K562 (cell line): ENCODE measurements at regions not wholly inside any gene's neighbourhood (a gene's known extent, or its start where the extent isn't known, plus 50 kb on each side); places are given as distances from the start of the nearest gene placed in this dataset.

Experiments
- ATAC-seq: fragments of 200-7000 bp; cut with Tn5 transposase; 3 replicates; pipeline ENCODE4 v1.9.1; 2020; ENCODE audit warnings: moderate library complexity
- BruUV-seq: library from RNA; stranded (reverse); fragments of 400-500 nt; replicated peaks from 2 replicates; lab custom pipeline; 2021; lab: Mats Ljungman, UMichigan
- CTCF ChIA-PET: fragments of 300-600 bp; formaldehyde crosslinking; extraction: SDS; loops from one replicate; lab custom pipeline; 2021; ENCODE audit warnings: low intra/inter-chr PET ratio; lab: Yijun Ruan, JAX
- POLR2A ChIA-PET: fragments of 300-600, 350-650 bp; sonication (Branson Sonifier 250); formaldehyde crosslinking; extraction: SDS; loops from one replicate; lab custom pipeline; 2021; ENCODE audit warnings: antibody characterized with exemption, inconsistent platforms; lab: Yijun Ruan, JAX
- DNase-seq, 4 experiments: peaks; one replicate each; pipeline versions ENCODE4 v3.0.0 to v3.0.0-alpha.2; 2011 to 2018; ENCODE audit warnings: low spot score in 3 of 4, mixed read lengths in 3 of 4; ENCODE audit errors: extremely low read depth in 1 of 4
- FAIRE-seq: peaks from 2 replicates; lab custom pipeline; 2011; peaks lifted over from hg19 to GRCh38; lab: Jason Lieb, UNC
- H2AFZ ChIP-seq: 2 replicates; pipeline ENCODE4 v1.6.0; 2011; ENCODE audit warnings: low read depth, low read length, control low read depth, inconsistent platforms
- H3K27ac ChIP-seq: fragments of 200-600 bp; 3 replicates; pipeline ENCODE4 v1.8.0; 2011; ENCODE audit warnings: low read depth, mild to moderate bottlenecking, control low read depth, inconsistent platforms, low read length, moderate library complexity, mixed read lengths; ENCODE audit errors: extremely low read depth
- H3K27me3 ChIP-seq, 2 experiments: fragments of 300-600 bp in 1 of 2; 2 replicates in 1 of 2; 3 replicates in 1 of 2; pipeline versions ENCODE4 v1.6.0 to v1.8.0; 2011; ENCODE audit warnings: inconsistent platforms in 2 of 2, low read length in 2 of 2, mild to moderate bottlenecking in 1 of 2, mixed read lengths in 1 of 2, moderate library complexity in 1 of 2; ENCODE audit not compliant: control insufficient read depth in 2 of 2, insufficient read depth in 2 of 2
- H3K36me3 ChIP-seq: fragments of 300-600 bp; 3 replicates; pipeline ENCODE4 v1.8.0; 2011; ENCODE audit warnings: mild to moderate bottlenecking, low read length, inconsistent platforms; ENCODE audit not compliant: control insufficient read depth, insufficient read depth
- H3K4me1 ChIP-seq, 2 experiments: fragments of 200-600 bp in 1 of 2; replicated peaks in 1 of 2; 2 replicates in 1 of 2; 3 replicates in 1 of 2; pipeline versions ENCODE4 v1.5.1 to v1.8.0; 2011; ENCODE audit warnings: inconsistent platforms in 2 of 2, low read length in 2 of 2, mild to moderate bottlenecking in 1 of 2, mixed read lengths in 1 of 2, moderate library complexity in 1 of 2; ENCODE audit not compliant: control insufficient read depth in 2 of 2, insufficient read depth in 2 of 2
- H3K4me2 ChIP-seq: 2 replicates; pipeline ENCODE4 v1.6.1; 2011; ENCODE audit warnings: low read length, control low read depth, inconsistent platforms, mixed read lengths; ENCODE audit not compliant: insufficient read depth
- H3K4me3 ChIP-seq: fragments of 200-600 bp; sonication (generic), shearing (Covaris generic); 2 replicates; pipeline ENCODE4 v1.5.1; 2016; ENCODE audit warnings: control low read depth, inconsistent platforms
- H3K79me2 ChIP-seq: fragments of 200-600 bp; 3 replicates; pipeline ENCODE4 v1.8.0; 2011; ENCODE audit warnings: low read length, inconsistent platforms; ENCODE audit not compliant: control insufficient read depth, insufficient read depth
- H3K9ac ChIP-seq, 2 experiments: 2 replicates each; pipeline versions ENCODE4 v1.6.0 to v1.6.1; 2011; ENCODE audit warnings: low read depth in 2 of 2, low read length in 2 of 2, control low read depth in 1 of 2, inconsistent platforms in 1 of 2, mild to moderate bottlenecking in 1 of 2, mixed read lengths in 1 of 2; ENCODE audit not compliant: insufficient read depth in 1 of 2
- H3K9me1 ChIP-seq: one replicate; pipeline ENCODE4 v1.6.0; 2011; ENCODE audit warnings: inconsistent platforms, mild to moderate bottlenecking, low read length, moderate library complexity; ENCODE audit not compliant: control insufficient read depth, insufficient read depth
- H3K9me3 ChIP-seq: replicated peaks from 2 replicates; pipeline ENCODE4 v1.5.1; 2011; ENCODE audit warnings: low read depth, low read length, inconsistent platforms; ENCODE audit not compliant: control insufficient read depth, insufficient read depth
- H4K20me1 ChIP-seq: replicated peaks from 2 replicates; pipeline ENCODE4 v1.6.1; 2011; ENCODE audit warnings: low read length, inconsistent platforms, mixed read lengths; ENCODE audit not compliant: control insufficient read depth, insufficient read depth
- ARID3B ChIP-seq: fragments of 250-450 bp; sonication (Bioruptor Pico); IDR thresholded peaks from 2 replicates; pipeline ENCODE4 v1.4.0; 2020; ENCODE audit warnings: borderline replicate concordance
- BRF2 ChIP-seq: IDR thresholded peaks from 3 replicates; pipeline ENCODE4 v1.6.1; 2011; ENCODE audit warnings: borderline replicate concordance, mild to moderate bottlenecking; ENCODE audit not compliant: insufficient read length, insufficient read depth
- ELK3 ChIP-seq: fragments of 450-650 bp; formaldehyde crosslinking; IDR thresholded peaks from 2 replicates; pipeline ENCODE4 v1.4.0; 2020; ENCODE audit warnings: mild to moderate bottlenecking
- GTF2F1 ChIP-seq: IDR thresholded peaks from 2 replicates; pipeline ENCODE4 v1.6.1; 2011; ENCODE audit warnings: low read depth, low read length, improper control_type of control experiment
- HOXB6 ChIP-seq: fragments of 250-450 bp; sonication (Bioruptor Pico); IDR thresholded peaks from 2 replicates; pipeline ENCODE4 v1.5.1; 2022; ENCODE audit warnings: mild to moderate bottlenecking, borderline replicate concordance
- RBBP5 ChIP-seq: fragments of 200-600 bp; sonication (generic); IDR thresholded peaks from 2 replicates; pipeline ENCODE4 v1.6.1; 2012; ENCODE audit warnings: borderline replicate concordance, mild to moderate bottlenecking, low read length, control low read depth, inconsistent platforms; ENCODE audit not compliant: insufficient read depth, poor library complexity, severe bottlenecking
- SMARCB1 ChIP-seq: IDR thresholded peaks from 2 replicates; pipeline ENCODE4 v1.6.1; 2011; ENCODE audit warnings: improper control_type of control experiment, low read depth; ENCODE audit not compliant: insufficient read length
- TOE1 ChIP-seq, 2 experiments: fragments of 450-650 bp in 1 of 2; sonication (generic) in 1 of 2; formaldehyde crosslinking in 1 of 2; IDR thresholded peaks; 2 replicates each; pipeline versions ENCODE4 v1.7.1 to v1.8.0; 2016 to 2022; ENCODE audit warnings: borderline replicate concordance in 2 of 2, mild to moderate bottlenecking in 2 of 2, antibody characterized with exemption in 1 of 2, inconsistent platforms in 1 of 2, low read depth in 1 of 2, missing genetic modification reagents in 1 of 2, moderate library complexity in 1 of 2
- UBTF ChIP-seq, 2 experiments: IDR thresholded peaks; 2 replicates each; pipeline ENCODE4 v1.6.1; 2012; ENCODE audit warnings: improper control_type of control experiment in 2 of 2, low read depth in 2 of 2, low read length in 2 of 2, borderline replicate concordance in 1 of 2
- ZBTB12 ChIP-seq: fragments of 250-450 bp; sonication (Bioruptor Pico); IDR thresholded peaks from 2 replicates; pipeline ENCODE4 v1.4.0; 2020
- ZBTB9 ChIP-seq: fragments of 450-650 bp; formaldehyde crosslinking; IDR thresholded peaks from 2 replicates; pipeline ENCODE4 v1.4.0; 2020; ENCODE audit warnings: mild to moderate bottlenecking, moderate library complexity
- WGBS: fragments of 100-300 bp; shearing (Covaris generic); methylation state at CpG from one replicate; pipeline ENCODE4 v1.1.6; 2016; ENCODE audit warnings: low coverage, mixed read lengths; ENCODE audit not compliant: insufficient coverage; ENCODE audit errors: missing lambda C conversion rate; 5-methylcytosine and 5-hydroxymethylcytosine counted together
- in situ Hi-C: fragments of 300-500 bp; cut with MboI; formaldehyde crosslinking; loops from 4 replicates; pipeline ENCODE4 v1.15.0; 2018; ENCODE audit warnings: inconsistent platforms, mixed read lengths
- intact Hi-C: fragments of 100-400 bp; cut with micrococcal nuclease; formaldehyde crosslinking; loops from 2 replicates; pipeline ENCODE4 v1.14.2; 2022

GRCh38 chr2:203809991-203810510 lies 57.5 kb upstream of the CTLA4 start:
- CTCF ChIA-PET, result no interaction called here
- H3K27me3 ChIP-seq, result no peaks in the 10 kb centered on the region; a peak in 1 of 5 replicates
- POLR2A ChIA-PET, result interaction anchor here (1.0 kb wide), 1 partner anchor 28 kb away, joined by 3 read pairs; no protein-coding TSS in a partner anchor
- FAIRE-seq, result no peak
- H3K9ac ChIP-seq, result no peak overlapping the region
- H3K79me2 ChIP-seq, result no peaks in the 10 kb centered on the region
- no peak overlapping the region for H3K27ac ChIP-seq
- no peak for ATAC-seq
- H3K4me2 ChIP-seq, result no peak overlapping the region
- DNase-seq, result no peak
- BruUV-seq, result no TSS peak
- in situ Hi-C loops (no loop called here), intact Hi-C loops (loop anchor here (10.0 kb wide), 1 partner anchor 575 kb away; the partner anchor contains the start of gene CYP20A1)
- 0% methylated on average over 3 of the region's 3 CpGs for WGBS
- H3K9me3 ChIP-seq, result no peaks in the 10 kb centered on the region
- no peaks in the 10 kb centered on the region for H3K36me3 ChIP-seq
- no peaks in the 10 kb centered on the region for H4K20me1 ChIP-seq
- H2AFZ ChIP-seq, result no peak overlapping the region
- no peaks in the 10 kb centered on the region for H3K4me1 ChIP-seq
- no peaks in the 10 kb centered on the region for H3K9me1 ChIP-seq
- H3K4me3 ChIP-seq, result no peak overlapping the region
- TF ChIP-seq TOE1 (IDR thresholded peaks at IDR 0.05; ENCODE audit: borderline replicate concordance), result no peak
- TF ChIP-seq TOE1 (CRISPR knock-in tag; IDR thresholded peaks at IDR 0.05; ENCODE audit: borderline replicate concordance, low read depth), result no peak
- TF ChIP-seq HOXB6, result no peak
- no peak for TF ChIP-seq GTF2F1
- no peak for TF ChIP-seq BRF2
- TF ChIP-seq UBTF (IDR thresholded peaks at IDR 0.05; ENCODE audit: borderline replicate concordance in 1 of 2, low read depth in 2 of 2, low read length in 2 of 2), result no peak
- no peak for TF ChIP-seq ELK3 (CRISPR knock-in tag)
- TF ChIP-seq ARID3B (CRISPR knock-in tag), result no peak
- TF ChIP-seq SMARCB1, result no peak
- no peak for TF ChIP-seq ZBTB9
- no peak for TF ChIP-seq RBBP5
- TF ChIP-seq ZBTB12 (CRISPR knock-in tag), result no peak
